DMS153 treated with DMSO at 0.1 percent for 48 hours (cell line): ENCODE measurements at regions not wholly inside any gene's neighbourhood (a gene's known extent, or its start where the extent isn't known, plus 50 kb on each side); places are given as distances from the start of the nearest gene placed in this dataset.

Experiments
- DNase-seq: peaks from one replicate; lab custom pipeline; 2025; ENCODE audit not compliant: unreplicated experiment; lab: John Stamatoyannopoulos, UW

DNA sequence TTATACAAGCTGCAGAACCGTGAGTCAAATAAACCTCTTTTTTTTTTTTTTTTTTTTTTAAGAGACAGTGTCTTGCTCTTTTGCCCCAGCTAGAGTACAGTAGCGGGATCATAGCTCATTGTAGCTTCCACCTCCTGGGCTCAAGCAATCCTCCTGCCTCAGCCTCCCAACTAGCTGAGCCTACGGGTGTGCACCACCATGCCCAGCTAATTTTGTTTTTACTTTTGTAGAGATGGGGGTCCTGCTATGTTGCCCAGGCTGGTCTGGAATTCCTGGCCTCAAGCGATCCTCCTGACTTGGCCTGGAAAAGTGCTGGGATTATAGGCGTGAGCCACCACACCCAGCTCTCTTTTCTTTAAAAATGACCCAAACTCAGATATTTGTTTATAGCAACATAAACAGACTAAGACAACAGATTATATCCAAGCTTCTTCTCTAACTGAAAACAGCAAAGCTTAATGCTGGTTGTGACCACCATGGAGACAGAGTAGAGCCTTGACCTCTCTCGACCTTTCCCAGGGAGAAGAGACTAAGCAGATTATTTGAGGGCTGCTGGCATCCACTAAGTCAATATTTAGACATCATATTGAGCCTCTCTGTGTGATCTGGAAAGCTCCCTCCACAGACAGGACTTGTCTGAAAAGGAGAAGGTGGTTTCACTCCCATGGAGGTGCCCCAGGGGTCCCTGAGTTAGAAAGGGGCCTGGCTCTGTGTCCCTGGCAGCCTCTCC, 150.0 kb downstream of the KCTD15 start:
- DNase-seq, result no peak

DNA sequence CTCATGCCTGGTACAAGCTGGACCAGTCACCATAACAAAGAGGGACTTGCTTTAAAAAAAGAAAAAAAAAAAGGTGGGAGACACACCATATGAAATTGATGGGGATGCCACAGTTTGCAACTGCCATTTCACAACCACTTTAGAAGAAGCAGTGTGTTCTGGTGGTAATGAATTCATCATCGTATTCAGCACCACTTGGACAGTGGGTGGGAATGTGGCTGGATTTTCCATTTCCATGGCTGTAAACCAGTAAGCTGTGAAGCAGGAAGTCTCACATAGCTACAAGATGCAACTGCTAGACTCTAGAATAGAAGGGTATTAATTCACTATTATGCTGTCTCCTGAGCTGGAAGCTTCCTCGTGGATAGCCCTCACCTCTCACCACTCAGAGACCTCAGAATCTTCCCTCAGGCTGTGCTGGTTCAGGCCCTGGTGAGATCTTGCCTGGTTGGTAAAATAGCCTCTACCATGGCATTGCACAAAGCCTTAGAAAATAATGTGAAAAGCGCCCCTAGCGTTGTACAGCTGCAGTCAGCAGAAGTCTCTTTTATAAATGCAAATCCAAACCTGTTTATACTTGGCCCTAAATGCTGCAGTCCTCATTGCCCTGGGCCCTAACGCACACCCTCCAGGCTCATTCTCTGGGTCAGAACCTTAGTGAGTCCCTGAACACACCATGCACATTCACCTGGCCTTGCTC, 150.7 kb downstream of the KCTD15 start:
- DNase-seq, result no peak

DNA sequence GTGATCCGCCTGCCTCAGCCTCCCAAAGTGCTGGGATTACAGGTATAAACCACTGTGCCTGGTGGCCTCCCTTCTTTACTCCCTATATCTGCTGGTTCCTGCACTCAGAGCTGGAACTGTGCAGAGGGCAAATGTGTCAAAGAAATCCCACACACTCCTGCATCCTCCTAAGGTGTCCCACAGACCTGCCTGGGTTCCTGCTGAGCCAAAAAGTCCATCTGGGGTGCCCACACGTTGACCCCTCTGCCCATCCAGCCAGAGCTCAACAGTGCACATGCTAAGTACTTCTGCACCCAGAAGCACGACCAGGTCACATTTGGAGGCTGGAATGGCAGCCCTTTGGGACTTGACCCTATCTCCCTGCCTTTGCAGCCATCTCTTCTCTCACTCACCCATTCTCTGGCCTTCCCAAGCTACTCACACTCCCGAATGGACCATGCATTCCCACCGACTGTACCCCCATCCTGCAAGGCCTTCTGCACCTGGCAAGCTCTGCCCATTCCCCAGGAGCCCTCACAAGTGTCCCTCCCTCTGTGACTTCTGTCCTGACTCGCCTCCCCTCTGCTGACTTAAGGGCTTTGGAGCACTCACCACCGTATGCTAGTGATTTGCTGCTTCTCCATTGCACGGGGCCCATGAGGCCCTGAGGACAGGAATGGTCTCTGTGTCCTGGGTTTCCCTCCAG, 152.1 kb downstream of the KCTD15 start:
- DNase-seq, result no peak

DNA sequence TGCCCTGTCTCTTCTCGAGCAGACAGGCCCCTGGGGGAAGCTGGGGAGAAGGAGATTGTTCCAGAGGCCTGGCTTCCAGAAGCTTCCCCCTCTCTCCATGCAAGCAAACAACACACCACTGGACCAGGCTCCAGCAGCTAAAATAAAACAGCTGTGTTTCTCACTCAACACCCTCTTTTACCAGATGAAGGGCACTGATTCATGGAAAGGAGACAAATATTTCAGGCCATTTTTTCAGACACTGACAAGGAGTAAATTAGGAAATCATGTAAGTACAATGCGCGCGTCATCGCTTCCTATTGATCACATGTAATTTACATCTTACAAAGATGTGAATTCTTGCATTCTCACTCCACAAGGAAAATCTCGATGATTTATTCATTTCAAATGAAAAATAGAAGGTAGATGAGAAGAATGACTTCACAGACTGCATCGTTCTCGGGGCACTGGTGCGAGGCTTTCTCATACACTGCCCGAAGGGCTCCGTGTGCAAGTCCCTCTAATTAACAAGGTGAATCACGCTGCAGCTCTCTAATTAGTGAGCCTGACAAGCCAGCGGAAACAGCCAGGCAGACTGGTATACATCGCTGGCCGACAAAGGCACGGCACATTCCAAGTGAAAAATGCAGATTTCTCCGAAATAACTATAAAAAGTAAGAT, 153.6 kb downstream of the KCTD15 start:
- no peak for DNase-seq

DNA sequence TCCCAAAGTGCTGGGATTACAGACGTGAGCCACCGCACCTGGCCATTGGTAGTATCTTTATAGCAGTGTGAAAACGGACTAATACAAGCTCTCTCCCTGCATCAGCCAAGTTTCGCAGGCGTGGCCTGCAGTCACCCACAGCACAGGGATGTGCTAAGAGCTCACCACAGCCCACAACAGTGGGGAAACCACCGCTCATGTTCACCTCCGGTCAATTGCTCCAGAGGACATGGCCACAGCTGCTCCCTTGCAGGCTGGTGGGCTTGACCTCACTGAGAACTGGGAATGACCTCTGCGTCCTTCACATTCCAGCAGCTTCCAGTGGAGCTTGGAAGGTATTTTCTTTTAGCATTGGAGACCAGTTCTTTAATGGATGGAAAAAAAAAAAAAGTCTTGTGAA, 156.4 kb downstream of the KCTD15 start:
- DNase-seq, result no peak

DNA sequence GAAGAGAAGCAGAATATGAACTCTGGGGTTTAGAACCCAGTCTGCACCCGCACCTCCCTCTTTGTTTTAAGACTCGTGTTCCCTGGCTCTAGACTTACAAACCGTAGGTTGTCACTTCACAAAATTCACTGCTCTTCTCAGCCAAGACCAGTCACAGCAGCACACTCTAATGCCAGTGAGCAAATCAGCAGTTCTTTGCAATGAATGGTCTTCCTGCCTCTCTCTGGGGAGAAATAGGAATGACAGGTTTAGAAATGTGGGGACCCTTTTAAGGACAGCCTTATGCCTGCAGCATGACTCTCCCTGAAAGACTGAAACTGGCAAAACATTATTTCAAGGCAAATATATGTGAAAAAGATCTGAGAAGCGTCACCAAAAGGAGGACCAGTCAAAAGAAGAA, 156.9 kb downstream of the KCTD15 start:
- DNase-seq, result no peak

DNA sequence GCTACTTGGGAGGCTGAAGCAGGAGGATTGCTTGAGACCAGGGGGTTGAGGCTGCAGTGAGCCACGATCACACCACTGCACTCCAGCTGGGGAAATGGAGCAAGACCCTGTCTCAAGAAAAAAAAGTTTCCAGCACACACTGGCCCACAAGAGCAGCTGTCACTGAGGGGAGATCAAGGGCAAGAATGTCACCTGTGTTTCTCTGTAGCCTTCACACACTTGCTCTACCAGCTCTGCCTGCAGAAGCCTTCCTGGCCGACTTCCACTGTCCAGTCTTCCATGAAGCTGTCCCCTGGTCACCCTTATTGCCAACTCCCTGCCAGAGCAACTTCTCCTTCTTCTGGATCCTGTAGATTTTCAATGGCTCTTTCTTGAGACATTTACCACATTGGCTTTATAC, 158.0 kb downstream of the KCTD15 start:
- DNase-seq, result no peak

DNA sequence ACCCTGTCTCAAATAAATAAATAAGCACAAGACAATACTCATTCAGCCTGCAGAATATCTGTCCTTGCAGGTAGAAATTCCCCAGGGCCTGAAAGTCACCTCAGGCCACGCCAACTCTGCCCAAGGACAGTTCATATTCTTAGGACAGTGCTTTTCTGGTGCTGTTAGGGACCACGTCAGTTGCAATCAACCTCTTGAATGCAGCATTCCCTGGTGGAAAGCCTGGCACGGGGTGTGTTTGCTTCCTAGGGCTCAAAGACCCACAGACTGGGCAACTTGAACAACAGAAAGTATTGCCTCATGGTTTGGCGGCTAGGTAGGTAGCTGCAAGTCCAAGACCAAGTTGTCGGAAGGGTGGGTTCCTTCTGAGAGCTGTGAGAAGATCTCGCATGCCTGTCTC, 160.3 kb downstream of the KCTD15 start:
- DNase-seq, result no peak

DNA sequence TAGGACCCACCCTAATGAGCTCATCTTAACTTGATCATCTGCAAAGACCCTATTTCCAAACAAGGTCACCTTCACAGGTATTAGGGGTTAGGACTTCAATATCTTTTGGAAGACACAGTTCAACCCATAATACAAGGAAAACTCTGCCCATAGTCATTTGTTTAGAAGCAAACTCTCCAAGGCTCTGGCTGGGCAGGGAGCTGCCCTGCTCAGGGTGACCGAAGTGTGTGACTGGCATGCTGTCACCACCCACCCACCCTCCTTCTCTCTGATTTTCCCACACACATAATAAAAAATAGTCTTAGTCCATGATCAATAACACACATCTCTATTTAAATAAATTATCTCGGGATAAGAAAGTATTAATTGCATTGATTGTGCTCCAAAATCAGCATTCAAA, 161.1 kb downstream of the KCTD15 start:
- no peak for DNase-seq

DNA sequence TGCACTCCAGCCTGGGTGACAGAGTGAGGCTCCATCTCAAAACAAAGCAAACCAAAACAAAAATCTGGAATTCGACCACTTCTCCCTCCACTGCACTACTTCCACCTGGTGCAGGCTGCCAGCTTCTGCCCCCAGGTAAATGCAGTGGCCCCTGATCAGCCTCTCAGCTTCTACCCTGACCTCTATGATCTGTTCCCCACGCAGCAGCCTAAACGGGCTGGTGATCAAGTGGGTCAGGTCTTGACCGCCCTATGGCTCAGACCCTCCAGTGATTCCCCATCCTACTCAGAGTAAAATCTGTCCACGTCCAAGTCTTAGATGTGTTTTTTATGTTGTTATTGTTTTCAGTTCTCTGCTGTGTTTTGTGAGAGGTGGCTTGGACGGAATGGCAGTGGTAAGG, 163.9 kb downstream of the KCTD15 start:
- DNase-seq, result no peak

DNA sequence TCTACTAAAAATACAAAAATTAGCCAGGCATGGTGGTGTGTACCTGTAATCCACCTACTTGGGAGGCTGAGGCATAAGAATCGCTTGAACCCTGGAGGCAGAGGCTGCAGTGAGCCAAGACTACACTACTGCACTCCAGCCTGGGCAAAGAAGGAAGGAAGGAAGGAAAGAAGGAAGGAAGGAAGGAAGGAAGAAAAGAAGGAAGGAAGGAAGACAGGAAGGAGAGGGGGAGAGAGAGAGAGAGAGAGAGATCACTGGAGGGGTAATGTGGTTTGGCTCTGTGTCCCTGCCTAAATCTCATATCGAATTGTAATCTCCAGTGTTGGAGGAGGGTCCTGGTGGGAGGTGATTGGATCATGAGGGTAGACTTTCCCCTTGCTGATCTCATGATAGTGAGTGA, 165.5 kb downstream of the KCTD15 start:
- DNase-seq, result no peak

DNA sequence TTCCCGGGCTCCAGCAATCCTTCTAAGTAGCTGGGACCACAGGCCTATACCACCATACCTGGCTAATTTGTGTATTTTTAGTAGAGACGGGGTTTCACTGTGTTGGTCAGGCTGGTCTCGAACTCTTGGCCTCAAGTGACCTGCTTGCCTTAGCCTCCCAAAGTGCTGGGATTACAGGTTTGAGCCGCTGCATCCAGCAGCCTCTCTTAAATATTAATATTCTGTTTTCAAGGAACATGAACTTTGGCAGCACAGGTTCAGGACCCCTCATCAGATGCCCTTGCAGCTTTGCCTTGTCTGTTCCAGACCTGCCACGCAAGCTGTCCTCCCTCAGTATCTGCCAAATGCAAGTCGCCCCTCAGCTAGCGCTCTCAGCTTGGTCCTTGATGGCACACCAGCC, 166.8 kb downstream of the KCTD15 start:
- no peak for DNase-seq

DNA sequence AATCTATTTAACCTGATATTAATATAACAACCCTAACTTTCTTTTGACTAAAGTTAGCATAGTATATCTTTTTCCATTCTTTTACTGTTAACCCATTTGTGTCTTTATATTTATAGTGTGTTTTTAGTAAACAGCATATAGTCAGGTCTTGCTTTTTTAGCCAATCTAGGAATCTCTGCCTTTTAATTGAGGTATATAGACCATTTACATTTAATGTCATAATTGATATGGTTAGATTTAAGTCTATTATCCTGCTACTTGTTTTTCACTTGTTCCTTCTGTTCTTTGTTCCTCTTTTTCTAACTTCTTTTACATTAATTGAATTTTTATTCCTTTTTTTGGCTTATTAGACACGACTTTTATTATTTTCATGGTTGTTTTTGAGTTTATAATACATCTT, 174.4 kb downstream of the KCTD15 start:
- no peak for DNase-seq

DNA sequence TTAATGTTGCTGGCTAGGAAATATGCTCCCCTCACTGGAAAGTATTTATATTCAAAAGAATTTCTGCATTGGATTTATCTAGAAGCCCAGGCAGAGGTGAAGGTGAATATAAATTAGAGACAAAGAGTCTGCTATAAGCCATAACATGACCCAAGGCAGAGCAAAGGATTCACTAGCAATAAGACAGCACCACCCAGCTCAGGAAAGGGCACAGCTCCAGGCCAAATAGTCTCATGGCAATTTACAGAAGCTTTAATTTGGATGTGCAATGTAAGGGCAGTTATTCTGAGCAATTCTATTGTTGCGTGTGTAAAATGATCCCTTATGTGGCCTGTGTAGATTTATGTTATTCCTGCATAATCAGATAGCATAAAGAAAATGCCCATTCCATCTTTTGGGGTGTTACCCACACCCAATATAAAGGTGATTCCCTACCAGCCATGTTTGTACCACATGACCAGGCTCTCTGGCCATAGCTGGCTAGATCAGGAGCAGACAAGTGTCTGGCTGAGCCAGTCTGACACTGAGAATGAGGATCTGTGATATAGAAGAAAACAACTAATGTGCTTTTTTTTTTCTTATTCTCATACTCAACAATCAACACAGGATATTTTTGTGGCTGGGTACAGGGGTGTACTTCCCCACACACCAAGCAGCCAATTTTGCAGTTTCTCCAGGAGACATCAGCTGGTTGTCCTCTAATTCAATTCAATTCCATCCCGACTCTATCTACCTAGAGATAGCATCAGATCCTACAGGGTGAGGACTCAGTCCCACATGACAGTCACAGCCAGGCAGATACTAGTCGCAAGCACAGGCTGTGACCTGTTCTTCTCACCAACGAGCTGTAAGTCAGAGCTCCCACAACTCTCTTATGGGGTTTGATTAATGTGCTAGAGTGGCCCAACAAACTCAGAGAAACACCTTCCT, 181.4 kb downstream of the KCTD15 start:
- no peak for DNase-seq

DNA sequence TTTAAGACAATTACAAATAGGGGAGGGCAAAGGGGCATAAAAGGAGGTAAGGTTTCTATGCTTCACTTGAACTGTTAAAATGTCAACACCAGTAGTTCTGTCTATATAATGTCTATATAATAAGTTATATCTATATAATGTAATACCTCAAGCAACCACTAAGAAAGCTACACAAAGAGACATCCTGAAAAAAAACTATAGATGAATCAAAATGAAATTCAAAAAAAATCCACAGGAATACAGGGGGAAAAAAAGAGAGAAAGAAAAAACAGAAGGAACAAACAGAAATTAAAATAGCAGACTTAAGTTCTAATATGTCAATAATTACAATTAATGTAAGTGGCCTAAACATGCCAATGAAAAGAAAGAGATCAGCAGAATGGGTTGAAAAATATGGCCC, 186.0 kb downstream of the KCTD15 start:
- DNase-seq, result no peak

DNA sequence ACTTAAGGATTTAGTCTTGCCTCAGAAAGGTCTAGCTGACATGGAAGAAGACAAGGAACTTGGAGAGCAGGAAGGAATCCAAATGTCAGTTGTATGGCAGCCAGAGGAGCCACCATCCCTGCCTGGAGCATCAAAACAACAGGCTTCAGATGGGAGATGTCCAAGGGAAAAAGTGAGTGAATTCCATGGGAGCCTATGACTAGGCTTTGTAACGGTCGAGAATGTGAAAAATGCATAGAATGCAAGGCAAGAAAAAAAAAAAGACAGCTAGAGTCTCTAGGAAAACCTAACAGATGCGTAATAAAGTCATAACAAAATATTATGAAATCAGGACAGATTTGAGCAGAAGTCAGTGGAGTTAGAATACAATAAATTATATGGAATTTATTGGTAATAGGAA, 183.7 kb upstream of the LSM14A start:
- no peak for DNase-seq

DNA sequence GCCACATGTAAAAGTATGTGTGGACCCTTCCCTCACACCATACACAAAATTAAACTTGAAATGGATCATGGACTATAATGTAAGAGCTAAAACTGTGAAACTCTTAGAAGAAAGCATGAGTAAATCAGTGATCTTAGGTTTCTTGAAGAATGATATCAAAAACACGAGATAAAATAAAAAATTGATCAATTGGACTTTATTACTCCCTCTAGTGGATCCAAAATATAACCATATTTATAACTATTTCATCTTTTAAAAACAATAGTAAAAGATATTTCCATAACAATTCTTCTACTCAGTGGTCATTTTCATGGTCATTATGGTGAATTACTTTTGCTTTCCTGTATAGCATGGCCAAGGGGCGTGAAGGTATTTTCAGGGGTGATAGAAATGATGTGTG, 174.6 kb upstream of the LSM14A start:
- no peak for DNase-seq

DNA sequence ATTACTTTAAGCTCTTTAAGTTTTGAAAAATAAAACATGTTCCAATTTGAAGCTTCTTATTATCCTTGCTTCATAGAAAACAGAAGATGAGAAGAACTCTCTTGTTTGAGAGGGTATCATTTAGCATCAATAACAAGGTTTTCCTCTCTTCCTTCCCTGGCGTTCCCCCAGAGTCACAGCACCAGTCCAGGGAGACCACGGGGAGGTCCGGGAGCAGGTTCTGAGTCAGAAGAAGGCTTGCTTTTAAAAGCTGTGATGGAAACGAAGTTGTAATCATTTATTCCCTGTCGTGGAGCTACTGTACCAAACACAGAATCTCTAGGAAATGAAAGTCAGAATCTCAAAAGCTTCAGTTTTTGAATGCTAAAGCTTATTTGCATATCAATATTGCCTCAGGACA, 174.0 kb upstream of the LSM14A start:
- DNase-seq, result no peak

DNA sequence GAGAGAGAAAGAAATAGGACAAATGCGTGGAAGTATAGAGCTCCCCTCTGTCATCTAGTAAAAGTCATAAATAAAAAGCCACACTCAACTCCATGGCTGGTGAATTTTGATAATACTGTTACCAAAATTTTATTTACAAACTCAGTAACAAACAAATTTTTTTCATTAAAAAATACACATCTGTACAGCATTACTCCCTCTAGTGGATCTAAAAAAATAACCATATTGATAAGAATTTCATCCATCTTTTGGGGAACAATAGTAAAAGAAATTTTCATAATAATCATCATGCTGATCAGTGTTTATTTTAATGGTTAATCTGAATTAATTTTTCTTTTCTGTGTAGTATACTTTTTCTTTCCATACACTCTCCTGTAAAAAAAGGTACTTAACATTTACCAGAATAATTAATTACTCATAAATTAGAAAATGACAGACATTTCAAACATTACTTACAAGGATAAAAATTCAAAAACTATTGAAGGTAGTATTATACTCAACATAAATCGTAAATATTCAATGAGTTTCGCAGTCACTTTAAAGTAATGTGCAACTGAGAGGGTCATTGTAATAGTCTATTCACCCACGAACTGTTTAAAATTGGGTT, 173.5 kb upstream of the LSM14A start:
- no peak for DNase-seq

DNA sequence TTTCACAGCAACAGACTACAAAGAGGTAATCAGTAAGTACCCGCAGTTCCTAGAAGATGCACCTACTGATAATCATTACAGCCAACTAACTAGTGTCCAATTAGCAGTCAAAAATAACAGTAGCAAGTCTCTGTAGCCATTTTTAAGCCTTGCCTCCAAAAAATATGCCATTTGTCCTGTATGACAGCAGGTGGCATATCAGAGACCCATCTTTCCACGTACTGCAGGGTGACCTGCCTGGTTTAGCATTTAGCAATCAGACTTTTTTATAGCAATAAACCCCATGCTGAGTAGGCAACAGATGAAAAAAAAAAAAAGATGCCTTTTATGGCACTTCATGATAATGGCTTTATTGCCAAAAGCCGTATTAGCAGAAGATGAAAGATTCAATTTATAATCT, 155.3 kb upstream of the LSM14A start:
- no peak for DNase-seq
